ENCODE measurements at regions not wholly inside any gene's neighbourhood (a gene's known extent, or its start where the extent isn't known, plus 50 kb on each side); places are given as distances from the start of the nearest gene placed in this dataset.
"Not testable (repeated sequence)": the region's sequence is repeated elsewhere in the genome, so short reads cannot be mapped to it uniquely, and the experiment has no call there.

GRCh38 chr4:23947826-23948225, 58.0 kb upstream of the PPARGC1A start:
- Histone ChIP-seq H3K4me3 (no peak overlapping the region), H3K4me1 (ENCODE audit: low read depth) (no peaks in the 10 kb centered on the region), H3K9me3 (no peaks in the 10 kb centered on the region), H3K36me3 (ENCODE audit: low read depth) (no peaks in the 10 kb centered on the region)
- DNase-seq (no peak), ATAC-seq (no peak)
- intact Hi-C loops (cut with DNase I, micrococcal nuclease), result no loop called here
- TF ChIP-seq CTCF (IDR thresholded peaks at IDR 0.05), result no peak

- no peak overlapping the region for H3K4me3 ChIP-seq
- TF ChIP-seq CTCF (IDR thresholded peaks at IDR 0.05), result no peak
- no peaks in the 10 kb centered on the region for H3K4me1 ChIP-seq (ENCODE audit: low read depth)
- no peaks in the 10 kb centered on the region for H3K9me3 ChIP-seq
- intact Hi-C loops (cut with DNase I, micrococcal nuclease), result no loop called here
- H3K36me3 ChIP-seq (ENCODE audit: low read depth), result no peaks in the 10 kb centered on the region
- ATAC-seq (no peak), DNase-seq (no peak)
Measured at GRCh38 chr4:23946299-23946698, 56.5 kb upstream of the PPARGC1A start.

- H3K36me3 ChIP-seq (ENCODE audit: low read depth), result no peaks in the 10 kb centered on the region
- DNase-seq (no peak), ATAC-seq (peak; percentile 56)
- H3K4me3 ChIP-seq, result no peak overlapping the region
- H3K4me1 ChIP-seq (ENCODE audit: low read depth), result no peaks in the 10 kb centered on the region
- intact Hi-C loops (cut with DNase I, micrococcal nuclease), result no loop called here
- no peak for TF ChIP-seq CTCF (IDR thresholded peaks at IDR 0.05)
- no peaks in the 10 kb centered on the region for H3K9me3 ChIP-seq
Measured at GRCh38 chr4:23945451-23946017, 55.7 kb upstream of the PPARGC1A start.

GRCh38 chr4:23944556-23944955, 54.7 kb upstream of the PPARGC1A start:
- H3K36me3 ChIP-seq (ENCODE audit: low read depth); H3K9me3 ChIP-seq; DNase-seq; H3K4me1 ChIP-seq (ENCODE audit: low read depth); intact Hi-C loops (cut with DNase I, micrococcal nuclease); ATAC-seq; H3K4me3 ChIP-seq: not testable (repeated sequence)

- TF ChIP-seq CTCF (IDR thresholded peaks at IDR 0.05), result no peak
- DNase-seq (no peak), ATAC-seq (no peak)
- intact Hi-C loops (cut with DNase I, micrococcal nuclease), result no loop called here
- no peaks in the 10 kb centered on the region for H3K9me3 ChIP-seq
- no peaks in the 10 kb centered on the region for H3K4me1 ChIP-seq (ENCODE audit: low read depth)
- no peaks in the 10 kb centered on the region for H3K36me3 ChIP-seq (ENCODE audit: low read depth)
- H3K4me3 ChIP-seq, result no peak overlapping the region
Measured at GRCh38 chr4:23943478-23943877, 53.6 kb upstream of the PPARGC1A start.

GRCh38 chr4:23942471-23942870, 52.6 kb upstream of the PPARGC1A start:
- Histone ChIP-seq H3K4me1 (ENCODE audit: low read depth) (no peaks in the 10 kb centered on the region), H3K4me3 (no peak overlapping the region), H3K36me3 (ENCODE audit: low read depth) (no peaks in the 10 kb centered on the region), H3K9me3 (no peaks in the 10 kb centered on the region)
- intact Hi-C loops (cut with DNase I, micrococcal nuclease), result no loop called here
- no peak for DNase-seq
- TF ChIP-seq CTCF (IDR thresholded peaks at IDR 0.05), result no peak
- no peak for ATAC-seq
